Activated T-helper 1 cell treated with anti-CD3 and anti-CD28 coated beads, Interleukin-12 subunit alpha, Interleukin-12 subunit beta, Interleukin-2, Interleukin-4 antibody, amounts not matched to agents 30 ng/mL and 10 ng/mL and 1 ng/mL, durations not matched to agents 14 hours and 24 hours and 36 hours (primary cell): ENCODE measurements at regions not wholly inside any gene's neighbourhood (a gene's known extent, or its start where the extent isn't known, plus 50 kb on each side); places are given as distances from the start of the nearest gene placed in this dataset.

Source experiments
- DNase-seq: peaks from one replicate; pipeline ENCODE4 v3.0.0; 2021; ENCODE audit warnings: low spot score
- H3K27ac Mint-ChIP-seq: one replicate; pipeline ENCODE4 v1.8.0; 2021; ENCODE audit warnings: mild to moderate bottlenecking, mixed read lengths
- H3K27me3 Mint-ChIP-seq: one replicate; pipeline ENCODE4 v1.8.0; 2022; ENCODE audit warnings: mild to moderate bottlenecking, moderate library complexity, mixed read lengths; ENCODE audit not compliant: insufficient read depth
- H3K36me3 Mint-ChIP-seq: one replicate; pipeline ENCODE4 v1.8.0; 2021; ENCODE audit warnings: low read depth, mixed read lengths
- H3K4me1 Mint-ChIP-seq: one replicate; pipeline ENCODE4 v1.8.0; 2021; ENCODE audit warnings: low read depth, mixed read lengths
- H3K4me3 Mint-ChIP-seq: one replicate; pipeline ENCODE4 v1.8.0; 2021; ENCODE audit warnings: mild to moderate bottlenecking, moderate library complexity, mixed read lengths
- H3K9me3 Mint-ChIP-seq: one replicate; pipeline ENCODE4 v1.8.0; 2021; ENCODE audit warnings: mixed read lengths
- intact Hi-C: fragments of 100-400 bp; cut with micrococcal nuclease; formaldehyde crosslinking; loops from one replicate; pipeline ENCODE4 v1.15.1; 2024

GRCh38 chr15:62698646-62699045 is 343.9 kb upstream of the TPM1 start:
- H3K4me1 Mint-ChIP-seq = no peaks in the 10 kb centered on the region
- H3K27ac Mint-ChIP-seq = no peak overlapping the region
- intact Hi-C loops = no loop called here
- DNase-seq = no peak
- H3K4me3 Mint-ChIP-seq = no peak overlapping the region
- H3K27me3 Mint-ChIP-seq = no peaks in the 10 kb centered on the region
- H3K36me3 Mint-ChIP-seq = no peaks in the 10 kb centered on the region
- H3K9me3 Mint-ChIP-seq = no peaks in the 10 kb centered on the region

- DNase-seq = no peak
- Mint-ChIP-seq H3K36me3 (no peaks in the 10 kb centered on the region), H3K27me3 (peaks cover 3% of the 10 kb centered on the region), H3K9me3 (peaks cover 3% of the 10 kb centered on the region), H3K27ac (no peak overlapping the region), H3K4me3 (no peak overlapping the region), H3K4me1 (no peaks in the 10 kb centered on the region)
- intact Hi-C loops = no loop called here
Observed at GRCh38 chr15:62706317-62706716, 336.2 kb upstream of the TPM1 start.

DNA sequence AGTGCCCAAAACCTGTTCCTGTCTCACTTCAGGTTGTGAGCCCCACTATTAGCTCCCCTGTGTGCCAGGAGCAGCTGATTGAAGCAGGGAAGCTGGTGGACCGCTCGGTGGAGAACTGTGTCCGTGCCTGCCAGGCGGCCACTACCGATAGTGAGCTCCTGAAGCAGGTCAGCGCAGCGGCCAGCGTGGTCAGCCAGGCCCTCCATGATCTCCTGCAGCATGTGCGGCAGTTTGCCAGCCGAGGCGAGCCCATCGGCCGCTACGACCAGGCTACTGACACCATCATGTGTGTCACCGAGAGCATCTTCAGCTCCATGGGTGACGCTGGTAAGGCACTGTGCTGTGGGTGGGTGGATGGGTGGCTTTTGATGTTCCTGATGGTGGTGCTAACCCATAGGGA is 334.1 kb upstream of the TPM1 start:
- Mint-ChIP-seq H3K27me3 (peaks cover 3% of the 10 kb centered on the region), H3K36me3 (no peaks in the 10 kb centered on the region), H3K9me3 (peaks cover 3% of the 10 kb centered on the region), H3K4me3 (no peak overlapping the region), H3K4me1 (peaks cover 10% of the 10 kb centered on the region), H3K27ac (no peak overlapping the region)
- intact Hi-C loops = no loop called here
- no peak for DNase-seq

- intact Hi-C loops = no loop called here
- Mint-ChIP-seq H3K4me3 (no peak overlapping the region), H3K4me1 (peaks cover 10% of the 10 kb centered on the region), H3K9me3 (peaks cover 3% of the 10 kb centered on the region), H3K27ac (no peak overlapping the region), H3K27me3 (peaks cover 3% of the 10 kb centered on the region), H3K36me3 (no peaks in the 10 kb centered on the region)
- no peak for DNase-seq
Observed at GRCh38 chr15:62709261-62709660, 333.3 kb upstream of the TPM1 start.

DNA sequence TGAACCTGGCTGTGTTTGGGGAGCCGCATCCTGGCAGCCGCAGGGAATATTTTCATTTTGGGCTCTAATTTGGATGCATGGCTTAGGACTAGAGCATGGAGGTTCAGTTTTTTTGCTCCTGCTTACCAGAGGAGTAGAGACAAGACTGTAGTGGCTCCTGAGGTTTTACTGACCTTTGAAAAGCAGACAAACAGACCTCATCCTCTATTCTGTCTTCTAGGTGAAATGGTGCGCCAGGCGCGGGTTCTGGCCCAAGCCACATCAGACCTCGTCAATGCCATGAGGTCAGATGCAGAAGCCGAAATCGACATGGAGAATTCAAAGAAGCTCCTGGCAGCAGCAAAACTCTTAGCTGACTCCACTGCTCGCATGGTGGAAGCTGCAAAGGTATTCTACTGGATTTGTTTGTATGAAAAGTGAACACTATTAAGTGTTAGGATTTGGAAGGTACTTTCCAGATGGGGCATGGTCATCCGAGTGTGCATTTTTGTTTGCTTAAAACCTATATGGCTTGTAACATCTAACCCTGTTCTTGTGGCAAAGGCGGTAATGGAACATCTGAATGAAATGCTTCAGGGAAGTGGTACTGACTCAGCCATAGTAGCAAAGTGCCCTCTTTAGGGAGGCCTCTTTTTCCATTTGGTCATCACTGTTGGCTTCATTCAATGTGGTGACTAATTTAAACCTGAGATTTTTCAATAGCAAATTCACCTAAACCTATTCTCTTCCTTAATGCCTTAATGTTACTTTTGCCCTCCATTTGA is 330.7 kb upstream of the TPM1 start:
- Mint-ChIP-seq H3K36me3 (no peaks in the 10 kb centered on the region), H3K4me1 (peaks cover 10% of the 10 kb centered on the region), H3K9me3 (peaks cover 3% of the 10 kb centered on the region), H3K27ac (peak overlapping the region; percentile 81), H3K4me3 (peak overlapping the region; percentile 24), H3K27me3 (no peaks in the 10 kb centered on the region)
- no peak for DNase-seq
- intact Hi-C loops = no loop called here

DNA sequence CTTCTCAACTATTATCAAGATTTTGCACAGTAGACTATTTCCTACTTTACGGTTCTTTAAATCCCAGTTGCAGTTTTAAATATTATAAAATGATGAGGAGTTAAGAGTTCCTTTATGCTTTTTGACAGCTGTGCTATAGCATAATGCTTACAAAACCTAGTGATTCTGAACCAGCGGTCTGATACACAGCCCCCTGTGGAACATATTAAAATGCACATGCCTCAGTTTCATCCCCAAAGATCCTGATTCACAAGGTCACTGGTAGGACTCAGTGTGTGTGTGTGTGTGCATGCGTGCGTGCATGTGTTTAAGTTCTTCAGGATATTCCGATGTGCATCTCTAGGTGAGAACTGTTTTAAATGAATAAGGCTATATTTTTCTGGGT is 330.1 kb upstream of the TPM1 start:
- DNase-seq = no peak
- intact Hi-C loops = no loop called here
- peaks cover 3% of the 10 kb centered on the region for H3K9me3 Mint-ChIP-seq
- no peaks in the 10 kb centered on the region for H3K36me3 Mint-ChIP-seq
- H3K4me1 Mint-ChIP-seq = peaks cover 10% of the 10 kb centered on the region
- H3K4me3 Mint-ChIP-seq = no peak overlapping the region
- H3K27me3 Mint-ChIP-seq = no peaks in the 10 kb centered on the region
- H3K27ac Mint-ChIP-seq = peak overlapping the region; percentile 81

GRCh38 chr15:62715946-62716345 is 326.6 kb upstream of the TPM1 start:
- Mint-ChIP-seq H3K27me3 (peaks cover 2% of the 10 kb centered on the region), H3K9me3 (peaks cover 2% of the 10 kb centered on the region), H3K4me1 (peaks cover 10% of the 10 kb centered on the region), H3K36me3 (no peaks in the 10 kb centered on the region), H3K27ac (no peak overlapping the region), H3K4me3 (no peak overlapping the region)
- DNase-seq = no peak
- intact Hi-C loops = no loop called here

DNA sequence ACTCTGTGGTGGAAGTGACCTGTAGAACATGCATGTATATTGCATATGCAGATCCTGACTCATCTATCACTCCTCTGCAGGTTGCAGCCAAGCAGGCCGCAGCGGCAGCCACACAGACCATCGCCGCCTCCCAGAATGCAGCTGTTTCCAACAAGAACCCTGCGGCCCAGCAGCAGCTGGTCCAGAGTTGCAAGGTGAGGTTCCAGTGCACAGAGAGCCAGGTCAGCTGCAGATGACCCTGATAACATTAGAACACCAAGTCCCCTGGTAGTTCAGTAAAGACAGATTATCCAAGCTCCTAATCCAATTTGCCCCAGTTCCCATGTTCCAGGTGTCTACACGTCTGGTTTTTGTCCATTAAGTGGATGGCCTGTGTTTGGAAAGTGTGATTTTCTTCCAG is 325.1 kb upstream of the TPM1 start:
- Mint-ChIP-seq H3K4me3 (no peak overlapping the region), H3K9me3 (no peaks in the 10 kb centered on the region), H3K36me3 (no peaks in the 10 kb centered on the region), H3K27me3 (peaks cover 2% of the 10 kb centered on the region), H3K4me1 (no peaks in the 10 kb centered on the region), H3K27ac (no peak overlapping the region)
- DNase-seq = no peak
- intact Hi-C loops = no loop called here

GRCh38 chr15:62719316-62719715 is 323.2 kb upstream of the TPM1 start:
- Mint-ChIP-seq H3K4me3 (no peak overlapping the region), H3K36me3 (no peaks in the 10 kb centered on the region), H3K27me3 (peaks cover 2% of the 10 kb centered on the region), H3K4me1 (no peaks in the 10 kb centered on the region), H3K9me3 (no peaks in the 10 kb centered on the region), H3K27ac (no peak overlapping the region)
- intact Hi-C loops = no loop called here
- no peak for DNase-seq

DNA sequence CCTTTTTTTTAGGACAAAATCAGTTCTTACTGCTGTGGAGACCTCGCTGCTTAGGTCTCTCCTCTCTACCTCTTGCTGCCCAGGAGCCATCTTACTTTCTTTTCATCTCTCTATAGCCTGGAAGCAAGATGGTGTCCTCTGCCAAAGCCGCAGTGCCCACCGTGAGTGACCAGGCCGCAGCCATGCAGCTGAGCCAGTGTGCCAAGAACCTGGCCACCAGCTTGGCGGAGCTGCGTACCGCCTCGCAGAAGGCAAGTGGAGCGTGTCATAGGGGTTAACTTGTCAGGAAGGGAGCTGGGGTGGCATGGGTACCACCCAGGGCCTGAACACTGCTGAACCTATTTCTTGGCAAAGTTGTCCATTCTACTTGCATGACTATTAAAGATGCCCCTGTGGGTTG is 320.3 kb upstream of the TPM1 start:
- Mint-ChIP-seq H3K27me3 (peaks cover 2% of the 10 kb centered on the region), H3K9me3 (no peaks in the 10 kb centered on the region), H3K36me3 (no peaks in the 10 kb centered on the region), H3K4me3 (no peak overlapping the region), H3K27ac (no peak overlapping the region), H3K4me1 (no peaks in the 10 kb centered on the region)
- intact Hi-C loops = no loop called here
- DNase-seq = no peak

GRCh38 chr15:62726461-62726860 is 316.1 kb upstream of the TPM1 start:
- Mint-ChIP-seq H3K27ac (no peak overlapping the region), H3K9me3 (no peaks in the 10 kb centered on the region), H3K27me3 (peaks cover 11% of the 10 kb centered on the region), H3K4me3 (no peak overlapping the region), H3K36me3 (no peaks in the 10 kb centered on the region), H3K4me1 (no peaks in the 10 kb centered on the region)
- intact Hi-C loops = no loop called here
- no peak for DNase-seq

GRCh38 chr15:62727501-62727900 is 315.0 kb upstream of the TPM1 start:
- intact Hi-C loops = no loop called here
- no peak for DNase-seq
- H3K27me3 Mint-ChIP-seq = peaks cover 11% of the 10 kb centered on the region
- no peaks in the 10 kb centered on the region for H3K36me3 Mint-ChIP-seq
- H3K4me3 Mint-ChIP-seq = no peak overlapping the region
- no peak overlapping the region for H3K27ac Mint-ChIP-seq
- no peaks in the 10 kb centered on the region for H3K4me1 Mint-ChIP-seq
- H3K9me3 Mint-ChIP-seq = no peaks in the 10 kb centered on the region

- no peaks in the 10 kb centered on the region for H3K36me3 Mint-ChIP-seq
- H3K4me3 Mint-ChIP-seq = no peak overlapping the region
- H3K4me1 Mint-ChIP-seq = no peaks in the 10 kb centered on the region
- intact Hi-C loops = no loop called here
- no peak for DNase-seq
- H3K9me3 Mint-ChIP-seq = no peaks in the 10 kb centered on the region
- peaks cover 11% of the 10 kb centered on the region for H3K27me3 Mint-ChIP-seq
- no peak overlapping the region for H3K27ac Mint-ChIP-seq
Observed at GRCh38 chr15:62730825-62731224, 311.7 kb upstream of the TPM1 start.

DNA sequence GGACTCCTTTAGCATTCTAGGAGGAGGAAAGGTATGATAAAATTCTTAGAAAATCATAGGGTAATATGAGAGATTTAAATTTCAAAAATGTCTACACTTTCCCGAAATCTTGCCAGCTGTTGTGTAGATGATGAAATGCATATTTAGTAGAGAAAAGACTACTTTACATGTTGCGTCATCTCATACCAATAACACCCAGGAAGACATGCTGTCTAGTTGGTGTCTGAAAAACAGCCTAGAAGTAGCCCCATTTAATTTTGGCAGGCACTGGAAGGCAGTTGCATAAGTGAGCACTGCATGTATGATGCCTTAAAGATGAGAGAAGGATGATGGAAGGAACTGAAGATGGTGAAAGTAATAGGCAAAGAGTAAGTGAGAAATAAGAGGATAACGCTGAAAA is 310.5 kb upstream of the TPM1 start:
- DNase-seq = no peak
- H3K27me3 Mint-ChIP-seq = peaks cover 11% of the 10 kb centered on the region
- H3K9me3 Mint-ChIP-seq = no peaks in the 10 kb centered on the region
- no peak overlapping the region for H3K27ac Mint-ChIP-seq
- intact Hi-C loops = no loop called here
- H3K4me1 Mint-ChIP-seq = no peaks in the 10 kb centered on the region
- H3K4me3 Mint-ChIP-seq = no peak overlapping the region
- H3K36me3 Mint-ChIP-seq = no peaks in the 10 kb centered on the region
